ENCODE measurements at regions not wholly inside any gene's neighbourhood (a gene's known extent, or its start where the extent isn't known, plus 50 kb on each side); places are given as distances from the start of the nearest gene placed in this dataset.

GRCh38 chr5:68500813-68501212, 285.3 kb downstream of the PIK3R1 start:
- TF ChIP-seq ZNF565 (CRISPR knock-in tag; conservative IDR thresholded peaks at IDR 0.05; ENCODE audit: low read depth) (no peak), POU6F1 (CRISPR knock-in tag; IDR thresholded peaks at IDR 0.05; ENCODE audit: borderline replicate concordance, low read depth) (no peak), ZNF70 (CRISPR knock-in tag; IDR thresholded peaks at IDR 0.05) (no peak), CREB5 (CRISPR knock-in tag; IDR thresholded peaks at IDR 0.05; ENCODE audit: low read depth) (no peak), BACH2 (CRISPR knock-in tag; IDR thresholded peaks at IDR 0.05; ENCODE audit: borderline replicate concordance) (no peak), PATZ1 (CRISPR knock-in tag; IDR thresholded peaks at IDR 0.05; ENCODE audit: borderline replicate concordance) (no peak), ZC3H10 (CRISPR knock-in tag; IDR thresholded peaks at IDR 0.05) (no peak), TOX (CRISPR knock-in tag; IDR thresholded peaks at IDR 0.05; ENCODE audit: borderline replicate concordance) (no peak), PPARA (CRISPR knock-in tag; IDR thresholded peaks at IDR 0.05; ENCODE audit: borderline replicate concordance) (no peak), ZFP30 (CRISPR knock-in tag; IDR thresholded peaks at IDR 0.05) (no peak), CSRNP3 (CRISPR knock-in tag; IDR thresholded peaks at IDR 0.05) (no peak), RARB (CRISPR knock-in tag; IDR thresholded peaks at IDR 0.05) (no peak), CSDC2 (CRISPR knock-in tag; IDR thresholded peaks at IDR 0.05) (no peak), TSHZ2 (CRISPR knock-in tag; IDR thresholded peaks at IDR 0.05) (no peak), TCF4 (CRISPR knock-in tag; IDR thresholded peaks at IDR 0.05; ENCODE audit: borderline replicate concordance) (no peak), ZFP3 (CRISPR knock-in tag; IDR thresholded peaks at IDR 0.05) (no peak), ARNTL (CRISPR knock-in tag; IDR thresholded peaks at IDR 0.05; ENCODE audit: borderline replicate concordance, low read depth) (no peak), ISL1 (CRISPR knock-in tag; IDR thresholded peaks at IDR 0.05) (no peak), GLIS3 (CRISPR knock-in tag; IDR thresholded peaks at IDR 0.05) (no peak), SNAI2 (CRISPR knock-in tag; IDR thresholded peaks at IDR 0.05) (no peak)
- no peak for ATAC-seq

GRCh38 chr5:68502531-68502930, 287.0 kb downstream of the PIK3R1 start:
- TF ChIP-seq TSHZ2 (CRISPR knock-in tag; IDR thresholded peaks at IDR 0.05) (no peak), ARNTL (CRISPR knock-in tag; IDR thresholded peaks at IDR 0.05; ENCODE audit: borderline replicate concordance, low read depth) (no peak), GLIS3 (CRISPR knock-in tag; IDR thresholded peaks at IDR 0.05) (no peak), BACH2 (CRISPR knock-in tag; IDR thresholded peaks at IDR 0.05; ENCODE audit: borderline replicate concordance) (no peak), CREB5 (CRISPR knock-in tag; IDR thresholded peaks at IDR 0.05; ENCODE audit: low read depth) (no peak), POU6F1 (CRISPR knock-in tag; IDR thresholded peaks at IDR 0.05; ENCODE audit: borderline replicate concordance, low read depth) (no peak), ZFP3 (CRISPR knock-in tag; IDR thresholded peaks at IDR 0.05) (no peak), PPARA (CRISPR knock-in tag; IDR thresholded peaks at IDR 0.05; ENCODE audit: borderline replicate concordance) (no peak), ZC3H10 (CRISPR knock-in tag; IDR thresholded peaks at IDR 0.05) (no peak), ZFP30 (CRISPR knock-in tag; IDR thresholded peaks at IDR 0.05) (no peak), ZNF70 (CRISPR knock-in tag; IDR thresholded peaks at IDR 0.05) (no peak), CSRNP3 (CRISPR knock-in tag; IDR thresholded peaks at IDR 0.05) (no peak), ZNF8 (CRISPR knock-in tag; IDR thresholded peaks at IDR 0.05) (no peak)
- ATAC-seq: no peak

All from SK-N-SH treated with all-trans-retinoic acid at 6 μM for 48 hours (cell line).